IPS DF 6.9 (cell line): ENCODE measurements at regions not wholly inside any gene's neighbourhood (a gene's known extent, or its start where the extent isn't known, plus 50 kb on each side); places are given as distances from the start of the nearest gene placed in this dataset.

Source experiments
- DNase-seq: peaks from one replicate; pipeline ENCODE4 v3.0.0-alpha.2; 2013; ENCODE audit warnings: low read depth, low spot score
- H3K27ac ChIP-seq: one replicate; pipeline ENCODE4 v1.5.1; 2013; ENCODE audit warnings: low read length, control low read depth
- H3K27me3 ChIP-seq: 2 replicates; pipeline ENCODE4 v1.6.1; 2013; ENCODE audit warnings: mild to moderate bottlenecking, low read length; ENCODE audit not compliant: control insufficient read depth, insufficient read depth
- H3K36me3 ChIP-seq: 2 replicates; pipeline ENCODE4 v1.6.1; 2013; ENCODE audit warnings: low read length; ENCODE audit not compliant: control insufficient read depth, insufficient read depth
- H3K4me1 ChIP-seq: 2 replicates; pipeline ENCODE4 v1.6.1; 2013; ENCODE audit warnings: low read length; ENCODE audit not compliant: control insufficient read depth, insufficient read depth
- H3K4me3 ChIP-seq: 2 replicates; pipeline ENCODE4 v1.5.1; 2013; ENCODE audit warnings: mild to moderate bottlenecking, low read length
- H3K9me3 ChIP-seq: 2 replicates; pipeline ENCODE4 v1.6.1; 2013; ENCODE audit warnings: low read length, inconsistent platforms; ENCODE audit not compliant: control insufficient read depth, insufficient read depth
- WGBS: extraction: QIAGEN DNeasy Blood & Tissue Kit; methylation state at CpG from one replicate; pipeline ENCODE4 v1.1.7; 2013; ENCODE audit warnings: mixed read lengths, missing lambda C conversion rate; ENCODE audit not compliant: insufficient read length, insufficient coverage; 5-methylcytosine and 5-hydroxymethylcytosine counted together

GRCh38 chr22:48204296-48204695, 1441.8 kb downstream of the TBC1D22A start:
- Histone ChIP-seq H3K4me1 (no peaks in the 10 kb centered on the region), H3K27me3 (no peaks in the 10 kb centered on the region), H3K4me3 (no peak overlapping the region), H3K36me3 (no peaks in the 10 kb centered on the region), H3K27ac (no peak overlapping the region), H3K9me3 (peaks cover 15% of the 10 kb centered on the region)
- no peak for DNase-seq
- no CpG with 5 or more reads among the region's 2 CpGs for WGBS

GRCh38 chr22:48199667-48200066, 1437.2 kb downstream of the TBC1D22A start:
- Histone ChIP-seq H3K4me1 (no peaks in the 10 kb centered on the region), H3K27me3 (no peaks in the 10 kb centered on the region), H3K36me3 (no peaks in the 10 kb centered on the region), H3K4me3 (no peak overlapping the region), H3K27ac (no peak overlapping the region), H3K9me3 (peaks cover 9% of the 10 kb centered on the region)
- WGBS, result no CpG with 5 or more reads among the region's 7 CpGs
- DNase-seq, result no peak

- Histone ChIP-seq H3K4me1 (no peaks in the 10 kb centered on the region), H3K27me3 (no peaks in the 10 kb centered on the region), H3K36me3 (no peaks in the 10 kb centered on the region), H3K27ac (no peak overlapping the region), H3K9me3 (peaks cover 12% of the 10 kb centered on the region), H3K4me3 (no peak overlapping the region)
- DNase-seq, result no peak
- WGBS, result no CpG with 5 or more reads among the region's 11 CpGs
These were observed 1436.3 kb downstream of the TBC1D22A start for GRCh38 chr22:48198489-48199459.

GRCh38 chr22:48197189-48197690, 1434.8 kb downstream of the TBC1D22A start:
- Histone ChIP-seq H3K36me3 (no peaks in the 10 kb centered on the region), H3K4me1 (no peaks in the 10 kb centered on the region), H3K9me3 (peaks cover 18% of the 10 kb centered on the region), H3K4me3 (no peak overlapping the region), H3K27me3 (no peaks in the 10 kb centered on the region), H3K27ac (no peak overlapping the region)
- DNase-seq, result no peak
- no CpG with 5 or more reads among the region's 2 CpGs for WGBS

GRCh38 chr22:48192920-48193319, 1430.5 kb downstream of the TBC1D22A start:
- Histone ChIP-seq H3K9me3 (peaks cover 14% of the 10 kb centered on the region), H3K4me3 (no peak overlapping the region), H3K27me3 (no peaks in the 10 kb centered on the region), H3K4me1 (no peaks in the 10 kb centered on the region), H3K27ac (no peak overlapping the region), H3K36me3 (no peaks in the 10 kb centered on the region)
- WGBS, result no CpG with 5 or more reads among the region's 3 CpGs
- no peak for DNase-seq

GRCh38 chr22:48192071-48192470, 1429.6 kb downstream of the TBC1D22A start:
- WGBS, result no CpG with 5 or more reads among the region's 1 CpG

GRCh38 chr22:48188231-48188721, 1425.8 kb downstream of the TBC1D22A start:
- Histone ChIP-seq H3K27me3 (no peaks in the 10 kb centered on the region), H3K36me3 (no peaks in the 10 kb centered on the region), H3K4me3 (no peak overlapping the region), H3K27ac (no peak overlapping the region), H3K4me1 (no peaks in the 10 kb centered on the region), H3K9me3 (peaks cover 24% of the 10 kb centered on the region)
- no peak for DNase-seq
- WGBS, result no CpG with 5 or more reads among the region's 7 CpGs

More at GRCh38 chr22:48192071-48192470, 1429.6 kb downstream of the TBC1D22A start:
- Histone ChIP-seq H3K27ac (no peak overlapping the region), H3K4me3 (no peak overlapping the region), H3K4me1 (no peaks in the 10 kb centered on the region), H3K36me3 (no peaks in the 10 kb centered on the region), H3K27me3 (no peaks in the 10 kb centered on the region), H3K9me3 (peaks cover 18% of the 10 kb centered on the region)
- no peak for DNase-seq

GRCh38 chr22:48187356-48187755, 1424.9 kb downstream of the TBC1D22A start:
- WGBS, result no CpG with 5 or more reads among the region's 8 CpGs
- DNase-seq, result no peak

GRCh38 chr22:48186146-48186790, 1423.8 kb downstream of the TBC1D22A start:
- Histone ChIP-seq H3K27me3 (no peaks in the 10 kb centered on the region), H3K4me3 (no peak overlapping the region), H3K27ac (no peak overlapping the region), H3K36me3 (no peaks in the 10 kb centered on the region), H3K4me1 (no peaks in the 10 kb centered on the region), H3K9me3 (peaks cover 27% of the 10 kb centered on the region)
- no CpG with 5 or more reads among the region's 10 CpGs for WGBS
- DNase-seq, result no peak

More at GRCh38 chr22:48187356-48187755, 1424.9 kb downstream of the TBC1D22A start:
- H3K36me3 ChIP-seq, result no peaks in the 10 kb centered on the region
- H3K27ac ChIP-seq, result no peak overlapping the region
- H3K27me3 ChIP-seq, result no peaks in the 10 kb centered on the region
- H3K9me3 ChIP-seq, result peaks cover 25% of the 10 kb centered on the region
- no peaks in the 10 kb centered on the region for H3K4me1 ChIP-seq
- no peak overlapping the region for H3K4me3 ChIP-seq
